ENCODE measurements at regions not wholly inside any gene's neighbourhood (a gene's known extent, or its start where the extent isn't known, plus 50 kb on each side); places are given as distances from the start of the nearest gene placed in this dataset.

DNA sequence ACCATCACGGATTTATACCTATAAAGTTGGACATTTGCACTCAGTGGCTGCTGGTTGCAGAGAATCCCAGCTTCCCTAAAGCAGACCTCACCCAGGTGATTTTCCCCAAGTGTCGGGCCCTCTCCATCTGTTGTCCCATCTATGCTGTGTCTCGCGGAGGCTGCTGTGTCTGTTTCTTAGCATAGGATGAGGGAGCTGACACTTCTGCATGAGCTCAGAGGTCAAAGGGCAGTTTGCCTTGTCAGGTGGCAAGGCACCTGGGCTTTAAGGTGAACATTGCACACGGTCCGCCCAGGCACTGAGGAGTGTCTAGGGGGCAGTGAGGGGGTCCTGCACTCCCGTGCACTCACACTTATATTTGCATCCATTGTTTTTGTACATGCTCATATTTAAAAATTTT is 151.6 kb downstream of the ZIC5 start:
- no peak for DNase-seq

- DNase-seq, result no peak
Observed at GRCh38 chr13:99816321-99816720, 155.2 kb downstream of the ZIC5 start.

GRCh38 chr13:99813336-99814095 is 158.1 kb downstream of the ZIC5 start:
- DNase-seq, result no peak

- DNase-seq, result no peak
Observed at GRCh38 chr13:99812625-99813024, 158.9 kb downstream of the ZIC5 start.

DNA sequence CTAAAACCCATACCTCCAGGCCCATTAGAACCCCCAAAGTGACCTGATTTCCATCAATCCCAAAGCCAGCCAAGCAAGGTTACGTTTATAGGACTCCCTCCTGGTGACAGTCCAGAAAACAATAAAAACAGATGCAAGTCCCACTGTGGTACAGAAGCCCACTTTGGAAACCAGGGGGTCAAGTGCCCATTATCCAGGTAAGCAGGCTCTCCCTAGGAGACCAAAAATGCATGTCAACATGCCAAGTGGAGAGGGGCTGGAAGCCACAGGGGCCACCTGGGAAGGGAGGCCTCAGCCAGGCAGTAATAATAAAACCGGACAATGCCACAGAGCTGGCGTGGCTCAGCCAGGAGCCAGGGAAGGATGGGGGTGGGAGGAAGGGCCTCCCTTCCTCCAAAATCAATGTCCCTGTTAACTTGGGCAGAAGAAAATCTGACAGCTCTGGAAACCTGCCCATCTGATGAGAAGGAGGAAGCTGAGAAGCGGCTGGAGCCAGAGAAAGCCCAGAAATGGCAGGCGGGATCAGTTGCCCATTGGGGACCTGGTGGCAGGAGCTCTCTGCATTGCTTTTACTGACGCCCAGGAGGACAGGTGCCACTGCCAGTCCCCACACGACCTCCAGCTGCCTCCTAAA is 160.4 kb downstream of the ZIC5 start:
- no peak for DNase-seq

GRCh38 chr13:99809926-99810325 is 161.6 kb downstream of the ZIC5 start:
- no peak for DNase-seq

DNA sequence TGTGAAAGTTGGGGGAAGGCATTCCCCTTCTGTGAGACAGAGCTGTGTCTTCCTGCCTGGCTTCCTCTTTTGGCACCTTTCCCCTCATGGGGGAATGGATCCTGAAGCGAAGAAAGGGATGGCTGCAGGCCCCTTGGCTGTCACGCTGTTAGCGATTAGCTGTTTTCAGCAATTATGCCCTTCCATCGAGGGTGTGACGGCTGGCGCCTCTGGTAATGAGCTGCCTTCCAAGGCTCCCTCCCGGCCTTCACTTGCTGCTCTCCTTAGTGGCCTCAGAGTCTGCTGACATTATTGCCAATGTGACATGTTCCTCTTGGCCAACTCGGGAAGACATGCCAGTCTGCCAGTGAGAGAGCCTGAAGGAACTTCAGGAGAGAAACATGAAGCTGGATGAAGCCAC is 162.1 kb downstream of the ZIC5 start:
- DNase-seq, result no peak

- DNase-seq, result no peak
Observed at GRCh38 chr13:99808786-99809185, 162.8 kb downstream of the ZIC5 start.

GRCh38 chr13:99806671-99807070 is 164.9 kb downstream of the ZIC5 start:
- no peak for DNase-seq

DNA sequence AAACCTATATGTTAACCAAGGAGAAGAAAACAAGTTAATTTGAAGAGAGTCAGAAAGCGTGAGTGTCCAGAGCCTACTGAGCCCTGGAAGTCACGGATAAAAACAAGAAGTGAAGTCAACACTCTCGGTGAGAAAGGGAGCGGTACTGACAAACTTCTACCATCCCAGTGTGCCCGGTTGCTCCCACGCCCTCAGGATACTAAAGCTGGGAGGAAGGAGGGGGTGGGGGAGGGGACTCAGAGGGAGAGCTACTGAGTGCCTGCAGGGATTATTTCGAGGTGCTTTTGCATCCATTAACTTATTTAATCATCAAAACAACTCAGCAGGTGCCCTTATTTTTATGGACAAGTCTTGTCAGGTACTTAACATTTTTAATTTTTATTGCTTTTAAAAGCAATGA is 166.2 kb downstream of the ZIC5 start:
- no peak for DNase-seq

GRCh38 chr13:99803141-99803540 is 168.4 kb downstream of the ZIC5 start:
- DNase-seq, result no peak

- no peak for DNase-seq
Observed at GRCh38 chr13:99802416-99802815, 169.2 kb downstream of the ZIC5 start.

DNA sequence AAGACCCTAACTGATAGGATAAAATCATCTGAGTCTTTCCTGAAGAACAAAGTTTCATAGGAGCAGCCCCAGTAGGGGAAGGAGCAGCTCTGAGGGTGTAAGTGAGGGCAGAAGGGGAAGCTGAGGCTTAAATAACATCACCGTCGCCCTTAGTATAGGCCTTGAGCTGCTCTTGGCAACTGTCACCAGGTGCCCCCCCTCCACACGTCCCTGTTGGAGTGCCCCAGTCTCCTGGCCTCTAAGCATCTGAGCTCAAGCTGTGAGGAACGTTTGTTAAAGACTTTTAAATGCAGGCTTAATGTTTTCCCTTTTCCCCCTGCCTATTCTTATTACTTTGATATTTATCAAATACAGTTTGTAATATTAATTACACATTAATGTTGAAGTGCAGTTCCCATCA is 170.6 kb downstream of the ZIC5 start:
- DNase-seq, result no peak

DNA sequence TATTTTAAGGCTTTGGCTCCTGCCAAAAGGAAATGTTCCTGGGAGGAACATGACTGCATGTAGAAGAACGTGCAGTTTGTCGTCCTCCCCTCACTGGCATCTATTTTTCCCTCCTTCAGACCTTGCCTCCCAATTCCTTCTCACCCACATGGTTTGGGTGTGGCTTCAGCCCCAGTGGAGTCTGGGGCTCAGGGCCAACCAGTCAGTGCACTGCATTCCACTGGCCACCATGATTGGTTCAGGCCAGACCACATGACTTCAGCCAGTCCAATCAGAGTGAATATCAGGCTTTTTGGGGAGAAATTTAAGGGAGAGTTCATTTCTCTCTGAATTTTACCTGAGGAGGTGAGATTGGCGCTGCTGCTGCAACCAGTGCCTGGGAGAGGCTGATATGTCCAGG is 171.6 kb downstream of the ZIC5 start:
- DNase-seq, result no peak

DNA sequence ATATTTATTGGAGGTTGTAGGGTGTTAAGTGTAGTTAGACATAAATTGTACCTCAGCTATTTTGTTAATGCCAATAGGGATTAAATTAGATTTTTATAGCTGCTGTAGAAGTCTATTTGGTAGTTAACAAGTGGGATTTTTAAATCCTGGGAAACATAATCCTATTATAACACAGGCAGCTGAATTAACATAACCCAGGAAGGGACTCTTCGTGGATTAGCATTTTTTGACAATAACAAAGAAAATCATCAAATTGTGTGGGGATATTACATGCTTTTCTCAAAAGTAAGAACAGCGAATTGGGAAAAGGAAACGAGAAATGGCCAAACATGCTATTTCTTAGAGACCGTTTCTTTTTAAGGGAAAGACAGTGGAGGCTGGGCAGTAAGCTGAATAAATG is 172.8 kb downstream of the ZIC5 start:
- no peak for DNase-seq

DNA sequence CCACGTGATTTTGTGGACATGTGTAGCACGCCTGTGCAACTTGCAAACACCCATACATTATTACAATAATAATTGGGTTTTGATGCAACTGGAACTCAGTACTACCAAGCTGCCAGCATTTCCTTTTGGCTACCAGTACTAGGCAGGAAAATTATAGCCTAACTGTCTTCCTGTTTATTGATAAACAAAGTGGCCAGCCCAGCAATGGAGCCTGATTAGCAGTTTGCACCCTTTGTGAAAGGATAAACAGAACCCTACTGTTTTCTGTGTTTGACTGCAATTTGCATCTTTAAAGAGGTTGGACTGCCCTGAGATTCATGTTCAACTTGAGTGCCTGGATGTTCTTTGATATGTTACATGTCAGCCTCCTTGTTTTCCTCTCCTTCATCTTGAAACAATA is 173.9 kb downstream of the ZIC5 start:
- no peak for DNase-seq

- DNase-seq, result no peak
Observed at GRCh38 chr13:99796175-99796819, 175.3 kb downstream of the ZIC5 start.

DNA sequence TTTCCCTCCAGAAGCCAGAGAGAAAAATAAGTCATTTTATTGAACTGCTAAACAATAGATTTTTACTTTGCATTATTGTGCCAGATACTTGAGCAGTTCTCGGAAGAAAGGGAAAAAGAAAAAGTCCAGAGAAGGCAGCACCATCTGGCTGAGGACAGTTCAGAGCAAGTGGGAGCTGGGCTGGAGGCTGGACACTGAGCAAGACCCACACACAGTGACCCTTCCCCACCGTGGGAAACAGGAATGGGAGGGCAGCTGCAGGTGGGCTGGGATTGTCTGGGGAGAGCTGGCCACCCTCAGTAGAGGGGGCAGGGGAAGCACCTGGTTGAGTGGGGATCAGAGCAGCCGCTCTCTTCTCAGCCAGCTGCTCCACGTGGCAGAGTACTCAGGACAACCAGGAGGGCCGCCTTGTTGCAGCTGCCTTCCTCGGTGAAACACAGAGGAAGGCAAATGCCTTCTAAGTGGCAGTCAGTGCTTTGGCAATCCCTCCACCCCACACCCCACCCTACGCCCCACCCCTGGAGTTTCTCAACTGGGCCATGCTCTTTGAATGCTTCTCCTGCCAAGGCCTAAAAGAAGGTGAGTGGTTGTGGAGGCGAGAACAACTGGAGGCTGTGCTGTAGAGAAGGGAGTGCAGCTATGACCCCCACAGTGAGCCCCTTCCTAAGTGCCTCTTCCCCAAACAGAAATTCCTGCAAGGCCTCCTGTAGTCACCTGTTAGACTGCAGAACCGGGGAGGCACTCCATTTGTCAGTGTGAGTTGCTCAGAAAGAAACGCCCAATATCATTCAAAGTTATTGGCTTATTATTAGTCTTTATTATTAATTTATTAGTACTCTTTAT is 179.3 kb downstream of the ZIC5 start:
- no peak for DNase-seq

DNA sequence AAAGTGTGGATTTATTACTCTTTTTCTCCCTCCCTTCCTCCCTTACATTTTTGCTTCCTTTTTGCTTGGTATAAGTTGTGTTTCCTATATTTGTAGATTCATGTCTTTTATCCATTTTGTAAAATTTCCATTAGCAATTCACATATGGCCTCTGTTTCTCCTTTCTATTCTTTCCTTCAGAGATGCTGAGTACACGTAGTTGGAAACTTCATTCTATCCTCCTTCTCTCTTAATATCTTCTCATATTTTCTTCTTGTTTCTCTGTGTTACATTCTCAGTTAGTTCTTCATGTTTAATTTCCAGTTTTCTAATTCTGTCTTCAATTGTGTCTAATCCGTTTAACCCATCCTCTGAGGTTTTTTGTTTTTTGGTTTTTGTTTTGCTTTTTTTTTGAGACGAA is 188.9 kb downstream of the ZIC5 start:
- DNase-seq, result no peak

GRCh38 chr13:99778500-99778899 is 193.1 kb downstream of the ZIC5 start:
- DNase-seq, result no peak

- DNase-seq, result no peak
Observed at GRCh38 chr13:99777873-99778272, 193.7 kb downstream of the ZIC5 start.

- DNase-seq, result no peak
Observed at GRCh38 chr13:99774644-99775043, 196.9 kb downstream of the ZIC5 start.

DNA sequence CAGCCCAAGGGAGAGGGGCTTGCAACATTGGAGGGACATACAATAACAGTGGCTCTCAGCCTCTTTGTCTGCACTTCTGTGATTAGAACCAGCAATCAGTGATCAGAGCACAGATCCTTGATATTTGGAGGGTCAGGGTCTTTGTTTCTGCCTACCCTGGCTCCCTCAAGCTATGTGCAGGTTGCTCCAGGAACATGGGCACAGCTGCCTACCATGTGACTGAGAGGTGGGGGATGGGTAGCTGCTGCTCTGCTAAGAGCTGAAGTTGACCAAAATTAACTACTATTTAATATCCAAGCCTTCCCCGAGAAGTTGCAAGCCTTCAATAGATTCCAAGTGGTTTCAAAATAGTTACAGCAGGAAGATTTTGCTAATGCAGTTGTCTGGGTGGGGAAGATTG is 202.6 kb downstream of the ZIC5 start:
- no peak for DNase-seq
